HG03457 (cell line): ENCODE measurements at regions not wholly inside any gene's neighbourhood (a gene's known extent, or its start where the extent isn't known, plus 50 kb on each side); places are given as distances from the start of the nearest gene placed in this dataset.
"Not testable (repeated sequence)": the region's sequence is repeated elsewhere in the genome, so short reads cannot be mapped to it uniquely, and the experiment has no call there.

Source experiments
- ATAC-seq: cut with Tn5 transposase; IDR thresholded peaks from one replicate; pipeline ENCODE4 v1.9.1; 2021; ENCODE audit warnings: moderate number of reproducible peaks; ENCODE audit not compliant: unreplicated experiment

GRCh38 chr15:53133255-53133850 lies 343.2 kb upstream of the ONECUT1 start:
- ATAC-seq, result no peak

GRCh38 chr15:53130943-53131342 lies 340.8 kb upstream of the ONECUT1 start:
- ATAC-seq, result no peak

GRCh38 chr15:53129121-53129904 lies 339.2 kb upstream of the ONECUT1 start:
- no peak for ATAC-seq

- no peak for ATAC-seq
Measured at GRCh38 chr15:53128652-53129051, 338.5 kb upstream of the ONECUT1 start.

GRCh38 chr15:53126144-53126543 lies 336.0 kb upstream of the ONECUT1 start:
- ATAC-seq, result no peak

GRCh38 chr15:53122818-53123217 lies 332.7 kb upstream of the ONECUT1 start:
- ATAC-seq, result no peak

- ATAC-seq, result not testable (repeated sequence)
Measured at GRCh38 chr15:53116915-53117314, 326.8 kb upstream of the ONECUT1 start.

GRCh38 chr15:53116169-53116568 lies 326.0 kb upstream of the ONECUT1 start:
- no peak for ATAC-seq

- ATAC-seq, result no peak
Measured at GRCh38 chr15:53115563-53115962, 325.4 kb upstream of the ONECUT1 start.

- ATAC-seq, result no peak
Measured at GRCh38 chr15:53114960-53115359, 324.8 kb upstream of the ONECUT1 start.

- no peak for ATAC-seq
Measured at GRCh38 chr15:53110999-53111398, 320.9 kb upstream of the ONECUT1 start.

- no peak for ATAC-seq
Measured at GRCh38 chr15:53108319-53108718, 318.2 kb upstream of the ONECUT1 start.

GRCh38 chr15:53107855-53108254 lies 317.7 kb upstream of the ONECUT1 start:
- no peak for ATAC-seq

GRCh38 chr15:53106505-53107286 lies 316.6 kb upstream of the ONECUT1 start:
- ATAC-seq, result no peak

- no peak for ATAC-seq
Measured at GRCh38 chr15:53102483-53102882, 312.3 kb upstream of the ONECUT1 start.

GRCh38 chr15:53080484-53080883 lies 290.3 kb upstream of the ONECUT1 start:
- ATAC-seq, result no peak

GRCh38 chr15:53074221-53074620 lies 284.1 kb upstream of the ONECUT1 start:
- ATAC-seq, result no peak

- no peak for ATAC-seq
Measured at GRCh38 chr15:53072077-53072476, 281.9 kb upstream of the ONECUT1 start.

GRCh38 chr15:53068636-53069035 lies 278.5 kb upstream of the ONECUT1 start:
- ATAC-seq, result no peak

GRCh38 chr15:53059273-53060043 lies 269.3 kb upstream of the ONECUT1 start:
- no peak for ATAC-seq

GRCh38 chr15:53046153-53046790 lies 256.1 kb upstream of the ONECUT1 start:
- no peak for ATAC-seq
